ENCODE measurements at regions not wholly inside any gene's neighbourhood (a gene's known extent, or its start where the extent isn't known, plus 50 kb on each side); places are given as distances from the start of the nearest gene placed in this dataset.

- Histone ChIP-seq H3K23me2 (ENCODE audit: low read depth, low read length) (no peaks in the 10 kb centered on the region), H2AFZ (ENCODE audit: low read length) (no peak overlapping the region), H2BK120ac (replicated peaks; ENCODE audit: low read depth, low read length) (no peak overlapping the region), H2AK5ac (ENCODE audit: low read depth, low read length) (no peak overlapping the region), H4K20me1 (replicated peaks in 1 of 2; ENCODE audit: control insufficient read depth in 1 of 2, insufficient read depth in 2 of 2, low read length in 2 of 2) (no peaks in the 10 kb centered on the region), H3K4ac (replicated peaks; ENCODE audit: insufficient read length, low read depth, low read length) (no peak overlapping the region), H3K18ac (ENCODE audit: extremely low read depth, low read length) (no peak overlapping the region), H2BK20ac (ENCODE audit: low read length) (no peak overlapping the region), H3K4me3 (ENCODE audit: extremely low read depth in 1 of 4, insufficient read depth in 2 of 4, low read depth in 3 of 4, low read length in 4 of 4) (no peak overlapping the region), H4K91ac (replicated peaks; ENCODE audit: insufficient read length, low read length) (no peak overlapping the region), H2BK15ac (ENCODE audit: low read length) (no peak overlapping the region), H3K36me3 (ENCODE audit: control insufficient read depth in 2 of 4, insufficient read depth in 4 of 4, low read length in 3 of 4) (no peaks in the 10 kb centered on the region; a peak in 1 of 8 replicates), H3K79me2 (ENCODE audit: control insufficient read depth in 1 of 2, insufficient read depth in 2 of 2, low read length in 2 of 2) (no peaks in the 10 kb centered on the region), H3K9me3 (ENCODE audit: insufficient read depth in 2 of 2, low read depth in 1 of 2, low read length in 1 of 2) (no peaks in the 10 kb centered on the region), H3K14ac (ENCODE audit: insufficient read length) (no peak overlapping the region), H4K5ac (ENCODE audit: insufficient read length, low read depth, low read length) (no peak overlapping the region), H3K27ac (ENCODE audit: low read depth, low read length) (no peak overlapping the region), H2BK5ac (ENCODE audit: low read depth, low read length) (no peak overlapping the region), H3K9ac (replicated peaks in 1 of 4; ENCODE audit: extremely low read depth in 1 of 4, low read depth in 3 of 4, low read length in 3 of 4) (no peak overlapping the region), H3K4me2 (ENCODE audit: insufficient read depth in 1 of 2, low read depth in 2 of 2, low read length in 2 of 2) (no peak overlapping the region), H3K27me3 (replicated peaks in 1 of 4; ENCODE audit: control insufficient read depth in 3 of 4, extremely low read depth in 1 of 4, insufficient read depth in 3 of 4, low read length in 3 of 4) (no peaks in the 10 kb centered on the region), H3K56ac (replicated peaks; ENCODE audit: insufficient read length, low read depth, low read length) (no peak overlapping the region), H3K23ac (ENCODE audit: insufficient read length) (no peak overlapping the region), H2BK12ac (ENCODE audit: low read depth, low read length) (no peak overlapping the region), H4K8ac (ENCODE audit: extremely low read depth, insufficient read depth, low read length) (no peak overlapping the region), H3K79me1 (ENCODE audit: low read depth, low read length) (no peaks in the 10 kb centered on the region), H3K4me1 (replicated peaks in 1 of 4; ENCODE audit: control insufficient read depth in 3 of 4, insufficient read depth in 4 of 4, low read length in 3 of 4) (no peaks in the 10 kb centered on the region)
- no peak for FAIRE-seq
- 94% methylated on average over 4 of the region's 4 CpGs; no CpG with 5 or more reads in 1 of the 2 experiments for WGBS, 2 experiments (ENCODE audit: extremely low coverage in 1 of 2, insufficient coverage in 1 of 2, insufficient read length in 1 of 2, insufficient replicate concordance in 2 of 2, low coverage in 1 of 2, low lambda C conversion rate in 2 of 2, missing lambda C conversion rate in 1 of 2)
- DNase-seq (ENCODE audit: low read depth in 1 of 2, low spot score in 2 of 2): no peak
- ChIA-PET POLR2A (ENCODE audit: partially characterized antibody) (no interaction called here), CTCF (ENCODE audit: partially characterized antibody) (interaction anchor here (0.6 to 3.2 kb wide), 8 partner anchors 7 to 732 kb away, joined by 3 to 21 read pairs (median 8); no protein-coding TSS in a partner anchor)
- no peak for TF ChIP-seq TBP (IDR thresholded peaks at IDR 0.05; ENCODE audit: low read depth, low read length)
- TF ChIP-seq CEBPB (IDR thresholded peaks at IDR 0.05; ENCODE audit: low read depth, low read length): no peak
- TF ChIP-seq RXRA (IDR thresholded peaks at IDR 0.05; ENCODE audit: insufficient read depth, low read depth, low read length): no peak
- no peak for TF ChIP-seq ZNF274 (IDR thresholded peaks at IDR 0.05; ENCODE audit: borderline replicate concordance, extremely low read depth, low read length)
- TF ChIP-seq POLR2AphosphoS5 (IDR thresholded peaks at IDR 0.05; ENCODE audit: low read depth, low read length): no peak
- no peak for TF ChIP-seq ATF2 (IDR thresholded peaks at IDR 0.05; ENCODE audit: low read length)
- TF ChIP-seq KDM1A (IDR thresholded peaks at IDR 0.05; ENCODE audit: borderline replicate concordance, low read length): no peak
- TF ChIP-seq KDM5A (IDR thresholded peaks at IDR 0.05; ENCODE audit: low read length): no peak
- no peak for TF ChIP-seq RNF2 (IDR thresholded peaks at IDR 0.05; ENCODE audit: borderline replicate concordance, low read depth, low read length, missing control alignments, poor library complexity, severe bottlenecking)
- TF ChIP-seq ASH2L (IDR thresholded peaks at IDR 0.05; ENCODE audit: low read length): no peak
- no peak for TF ChIP-seq FOSL1 (IDR thresholded peaks at IDR 0.05; ENCODE audit: insufficient read depth, low read depth, low read length)
These were observed 182.2 kb upstream of the CDH2 start for GRCh38 chr18:28359176-28359575.
